ENCODE measurements at regions not wholly inside any gene's neighbourhood (a gene's known extent, or its start where the extent isn't known, plus 50 kb on each side); places are given as distances from the start of the nearest gene placed in this dataset.
"Not testable (repeated sequence)": the region's sequence is repeated elsewhere in the genome, so short reads cannot be mapped to it uniquely, and the experiment has no call there.

- H3K27ac ChIP-seq: no peak overlapping the region
- no peak for TF ChIP-seq ZFX (IDR thresholded peaks at IDR 0.05)
- TF ChIP-seq, protein P1, sequence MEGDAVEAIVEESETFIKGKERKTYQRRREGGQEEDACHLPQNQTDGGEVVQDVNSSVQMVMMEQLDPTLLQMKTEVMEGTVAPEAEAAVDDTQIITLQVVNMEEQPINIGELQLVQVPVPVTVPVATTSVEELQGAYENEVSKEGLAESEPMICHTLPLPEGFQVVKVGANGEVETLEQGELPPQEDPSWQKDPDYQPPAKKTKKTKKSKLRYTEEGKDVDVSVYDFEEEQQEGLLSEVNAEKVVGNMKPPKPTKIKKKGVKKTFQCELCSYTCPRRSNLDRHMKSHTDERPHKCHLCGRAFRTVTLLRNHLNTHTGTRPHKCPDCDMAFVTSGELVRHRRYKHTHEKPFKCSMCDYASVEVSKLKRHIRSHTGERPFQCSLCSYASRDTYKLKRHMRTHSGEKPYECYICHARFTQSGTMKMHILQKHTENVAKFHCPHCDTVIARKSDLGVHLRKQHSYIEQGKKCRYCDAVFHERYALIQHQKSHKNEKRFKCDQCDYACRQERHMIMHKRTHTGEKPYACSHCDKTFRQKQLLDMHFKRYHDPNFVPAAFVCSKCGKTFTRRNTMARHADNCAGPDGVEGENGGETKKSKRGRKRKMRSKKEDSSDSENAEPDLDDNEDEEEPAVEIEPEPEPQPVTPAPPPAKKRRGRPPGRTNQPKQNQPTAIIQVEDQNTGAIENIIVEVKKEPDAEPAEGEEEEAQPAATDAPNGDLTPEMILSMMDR (conservative IDR thresholded peaks at IDR 0.05): no peak
Observed at GRCh38 chr7:69091521-69091920, 506.8 kb upstream of the AUTS2 start.

GRCh38 chr7:69095127-69095526 lies 503.1 kb upstream of the AUTS2 start:
- TF ChIP-seq, protein P1 (conservative IDR thresholded peaks at IDR 0.05): no peak
- TF ChIP-seq ZFX (IDR thresholded peaks at IDR 0.05): no peak

DNA sequence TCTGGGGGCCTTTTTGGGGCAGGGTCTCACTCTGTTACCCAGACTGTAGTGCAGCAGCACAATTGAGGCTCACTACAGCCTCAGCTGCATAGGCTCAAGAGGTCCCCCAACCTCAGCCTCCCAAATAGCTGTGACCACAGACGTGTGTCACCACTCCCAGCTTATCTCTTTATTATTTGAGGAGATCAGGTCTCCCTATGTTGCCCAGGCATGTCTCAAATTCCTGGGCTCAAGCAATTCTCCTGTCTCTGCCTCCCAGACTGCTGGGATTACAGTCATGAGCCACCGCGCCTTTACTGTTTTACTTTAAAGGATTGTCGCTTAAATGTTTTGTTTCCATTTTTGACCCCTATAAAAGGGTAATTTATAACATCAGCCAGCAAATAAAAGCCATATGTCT lies 502.6 kb upstream of the AUTS2 start:
- TF ChIP-seq, protein P1 (conservative IDR thresholded peaks at IDR 0.05): no peak
- TF ChIP-seq ZFX (IDR thresholded peaks at IDR 0.05): no peak
- H3K27ac ChIP-seq: no peak overlapping the region

More at GRCh38 chr7:69095127-69095526, 503.1 kb upstream of the AUTS2 start:
- no peak overlapping the region for H3K27ac ChIP-seq

GRCh38 chr7:69104023-69104422 lies 494.3 kb upstream of the AUTS2 start:
- no peak overlapping the region for H3K27ac ChIP-seq
- TF ChIP-seq ZFX (IDR thresholded peaks at IDR 0.05): no peak
- TF ChIP-seq, protein P1 (conservative IDR thresholded peaks at IDR 0.05): no peak

DNA sequence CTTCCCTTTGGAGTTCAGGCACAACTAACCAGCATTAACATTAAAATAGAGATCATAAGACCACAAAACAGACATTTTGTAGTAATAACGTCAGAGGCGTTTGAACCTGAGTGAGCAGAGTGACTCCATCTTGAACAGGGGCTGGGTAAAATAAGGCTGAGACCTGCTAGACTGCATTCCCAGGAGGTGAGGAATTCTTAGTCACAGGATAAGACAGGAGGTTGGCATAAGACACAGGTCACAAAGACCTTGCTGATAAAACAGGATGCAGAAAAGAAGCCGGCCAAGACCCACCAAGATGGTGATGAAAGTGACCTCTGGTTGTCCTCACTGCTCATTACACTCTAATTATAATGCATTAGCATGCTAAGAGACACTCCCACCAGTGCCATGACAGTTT lies 493.2 kb upstream of the AUTS2 start:
- H3K27ac ChIP-seq: no peak overlapping the region
- no peak for TF ChIP-seq ZFX (IDR thresholded peaks at IDR 0.05)
- TF ChIP-seq, protein P1 (conservative IDR thresholded peaks at IDR 0.05): no peak

DNA sequence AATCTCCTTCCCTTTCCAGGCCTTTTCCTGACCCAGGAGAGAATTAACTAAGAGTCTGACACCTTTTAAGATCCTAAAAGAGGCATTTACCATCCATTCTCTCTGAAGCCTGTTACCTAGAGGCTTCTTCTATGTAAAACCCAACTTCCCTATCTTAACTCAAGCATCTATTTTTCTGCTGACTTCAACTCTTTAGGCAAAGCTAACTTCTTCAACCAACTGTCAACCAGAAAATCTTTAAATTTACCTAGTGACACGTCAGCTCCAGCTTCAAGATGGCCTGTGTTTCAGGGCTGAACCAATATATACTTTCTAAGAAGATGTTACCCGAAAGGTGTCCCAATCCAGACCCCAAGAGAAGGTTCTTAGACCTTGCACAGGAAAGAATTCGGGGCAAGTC lies 492.3 kb upstream of the AUTS2 start:
- TF ChIP-seq, protein P1 (conservative IDR thresholded peaks at IDR 0.05): no peak
- no peak for TF ChIP-seq ZFX (IDR thresholded peaks at IDR 0.05)

GRCh38 chr7:69106449-69106848 lies 491.8 kb upstream of the AUTS2 start:
- not testable (repeated sequence) for H3K27ac ChIP-seq

More for the DNA sequence above, 492.3 kb upstream of the AUTS2 start:
- no peak overlapping the region for H3K27ac ChIP-seq

DNA sequence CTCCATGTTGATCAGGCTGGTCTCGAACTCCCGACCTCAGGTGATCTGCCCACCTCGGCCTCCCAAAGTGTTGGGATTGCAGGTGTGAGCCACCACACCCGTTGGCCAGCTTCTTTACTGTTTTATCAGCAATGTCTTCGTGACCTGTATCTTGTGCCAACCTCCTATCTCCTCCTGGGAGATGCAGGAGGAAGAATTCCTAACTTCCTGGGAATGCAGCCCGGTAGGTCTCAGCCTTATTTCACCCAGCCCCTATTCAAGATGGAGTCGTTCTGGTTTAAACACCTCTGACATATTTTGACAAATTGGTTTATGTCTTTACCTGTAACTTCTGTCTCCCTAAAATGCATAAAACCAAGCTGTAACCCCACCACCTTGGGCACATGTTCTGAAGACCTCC lies 491.3 kb upstream of the AUTS2 start:
- H3K27ac ChIP-seq: not testable (repeated sequence)

GRCh38 chr7:69108097-69108496 lies 490.2 kb upstream of the AUTS2 start:
- no peak overlapping the region for H3K27ac ChIP-seq
- TF ChIP-seq, protein P1 (conservative IDR thresholded peaks at IDR 0.05): no peak
- no peak for TF ChIP-seq ZFX (IDR thresholded peaks at IDR 0.05)

Data from C4-2B (cell line).